GM21786 (cell line): ENCODE measurements at regions not wholly inside any gene's neighbourhood (a gene's known extent, or its start where the extent isn't known, plus 50 kb on each side); places are given as distances from the start of the nearest gene placed in this dataset.
A peak's percentile ranks its signal among the peaks of the same experiment; 100 is the strongest.
"Not testable (repeated sequence)": the region's sequence is repeated elsewhere in the genome, so short reads cannot be mapped to it uniquely, and the experiment has no call there.

Experiments
- ATAC-seq: cut with Tn5 transposase; IDR thresholded peaks from one replicate; pipeline ENCODE4 v1.9.1; 2021; ENCODE audit not compliant: unreplicated experiment

GRCh38 chr12:92242907-92243306, 97.3 kb upstream of the BTG1 start:
- no peak for ATAC-seq

DNA sequence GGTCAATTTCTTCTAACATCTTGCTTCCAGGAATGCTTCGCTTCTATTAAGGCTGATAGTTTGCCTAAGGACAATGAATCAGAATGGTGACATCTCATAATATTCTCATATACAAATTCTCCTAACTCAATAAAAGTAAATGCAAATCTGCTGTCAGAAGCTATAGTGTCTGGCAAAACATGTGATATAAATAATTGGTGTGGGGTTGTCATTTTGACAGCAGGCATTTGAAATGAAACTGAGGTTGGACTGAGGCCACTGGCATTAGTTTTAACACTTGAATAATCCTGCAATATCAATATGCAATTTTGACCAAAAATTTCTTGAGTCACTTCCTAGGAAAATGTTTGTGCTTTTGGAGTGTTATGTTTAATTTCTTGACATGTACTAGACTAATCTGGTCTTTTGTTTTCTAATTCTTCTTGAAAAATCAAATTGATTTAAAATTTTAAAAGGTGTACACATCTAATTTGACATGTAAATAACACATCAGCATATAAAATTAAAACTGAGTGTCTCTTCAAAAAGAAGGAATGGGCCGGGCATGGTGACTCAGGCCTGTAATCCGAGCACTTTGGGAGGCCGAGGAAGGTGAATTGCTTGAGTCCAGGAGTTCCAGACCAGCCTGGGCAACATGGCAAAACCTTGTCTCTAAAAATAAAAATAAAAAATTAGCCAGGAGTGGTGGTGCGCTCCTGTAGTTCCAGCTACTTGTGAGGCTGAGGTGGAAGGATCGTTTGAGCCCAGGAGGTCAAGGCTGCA, 92.3 kb upstream of the BTG1 start:
- ATAC-seq, result no peak

DNA sequence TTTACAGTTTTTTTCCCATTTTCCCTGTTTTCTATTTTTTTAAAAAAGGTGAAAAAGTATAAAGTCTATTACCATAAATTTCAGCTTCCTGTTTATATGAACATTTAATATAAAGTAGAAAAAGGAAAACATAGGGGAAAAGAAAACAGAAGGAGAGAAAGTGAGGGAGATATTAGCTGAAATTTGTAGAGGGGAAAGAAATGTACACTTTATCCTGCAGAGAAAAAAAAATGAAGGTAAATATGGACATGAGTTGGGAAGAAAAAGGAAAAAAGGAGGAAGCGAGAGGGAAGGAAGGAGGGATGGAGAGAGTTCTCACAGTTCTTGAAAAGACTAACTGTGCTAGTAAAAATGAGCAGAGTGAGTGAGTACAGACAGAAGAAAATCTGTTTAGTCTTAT, 91.6 kb upstream of the BTG1 start:
- no peak for ATAC-seq

GRCh38 chr12:92235703-92236472, 90.2 kb upstream of the BTG1 start:
- no peak for ATAC-seq

DNA sequence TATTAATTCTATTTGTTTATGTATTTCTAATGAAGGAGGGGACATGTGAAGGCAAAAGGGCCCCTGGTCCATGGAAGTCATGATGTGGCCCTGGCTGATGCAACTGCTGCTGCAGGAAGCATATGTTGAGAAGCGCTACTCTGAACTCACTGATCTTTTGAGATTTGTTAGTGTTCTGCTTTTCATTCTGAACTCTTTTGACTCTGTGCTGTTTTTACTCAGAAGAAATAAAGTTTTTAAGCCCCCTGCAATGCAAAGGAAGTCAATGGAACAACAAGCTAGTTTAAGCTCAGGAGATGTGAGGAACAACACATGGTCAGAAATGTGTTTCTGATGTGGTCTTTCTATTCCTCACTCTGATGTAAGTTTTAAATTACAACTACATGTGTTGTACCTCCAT, 88.9 kb upstream of the BTG1 start:
- ATAC-seq, result no peak

- no peak for ATAC-seq
Observed at GRCh38 chr12:92233346-92234015, 87.8 kb upstream of the BTG1 start.

- ATAC-seq, result not testable (repeated sequence)
Observed at GRCh38 chr12:92232371-92232932, 86.8 kb upstream of the BTG1 start.

DNA sequence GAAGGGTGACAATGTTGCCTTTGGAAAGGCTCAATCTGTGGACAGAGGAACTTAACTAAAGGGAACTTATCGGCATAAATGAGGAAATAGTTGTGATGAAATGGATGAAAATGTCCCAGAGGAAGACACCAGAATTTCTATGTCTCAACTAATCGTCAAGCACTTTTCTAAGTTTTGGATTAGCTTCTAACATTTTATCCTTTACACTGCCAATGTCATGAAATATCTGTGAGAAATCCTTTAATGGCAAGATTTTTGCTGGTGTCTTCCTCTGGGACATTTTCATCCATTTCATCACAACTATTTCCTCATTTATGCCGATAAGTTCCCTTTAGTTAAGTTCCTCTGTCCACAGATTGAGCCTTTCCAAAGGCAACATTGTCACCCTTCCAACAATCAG, 86.3 kb upstream of the BTG1 start:
- ATAC-seq, result not testable (repeated sequence)

- not testable (repeated sequence) for ATAC-seq
Observed at GRCh38 chr12:92231532-92231931, 85.9 kb upstream of the BTG1 start.

- ATAC-seq, result no peak
Observed at GRCh38 chr12:92229381-92229780, 83.7 kb upstream of the BTG1 start.

- ATAC-seq, result no peak
Observed at GRCh38 chr12:92226961-92227360, 81.3 kb upstream of the BTG1 start.

- no peak for ATAC-seq
Observed at GRCh38 chr12:92226071-92226661, 80.5 kb upstream of the BTG1 start.

- no peak for ATAC-seq
Observed at GRCh38 chr12:92224685-92225331, 79.2 kb upstream of the BTG1 start.

- no peak for ATAC-seq
Observed at GRCh38 chr12:92223481-92223880, 77.8 kb upstream of the BTG1 start.

GRCh38 chr12:92221656-92222315, 76.1 kb upstream of the BTG1 start:
- ATAC-seq, result no peak

GRCh38 chr12:92218394-92219077, 72.9 kb upstream of the BTG1 start:
- peak; percentile 55 for ATAC-seq

DNA sequence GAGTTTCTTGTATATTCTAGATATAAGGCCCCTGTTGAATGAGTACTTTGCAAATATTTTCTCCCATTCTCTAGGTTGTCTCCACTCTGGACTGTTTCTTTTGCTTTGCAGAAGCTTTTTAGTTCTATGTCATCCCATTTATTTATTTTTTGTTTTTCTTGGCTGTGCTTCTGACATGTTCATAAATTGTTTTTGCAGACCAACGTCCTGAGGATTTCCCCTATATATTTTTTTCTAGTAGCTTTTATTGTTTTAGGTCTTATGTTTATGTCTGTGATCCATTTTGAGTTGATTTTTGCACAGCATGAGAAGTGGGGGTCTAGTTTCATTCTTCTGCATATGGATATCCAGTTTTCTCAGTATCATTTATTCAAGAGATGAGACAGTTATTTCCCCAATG, 70.4 kb upstream of the BTG1 start:
- ATAC-seq, result no peak

- no peak for ATAC-seq
Observed at GRCh38 chr12:92215358-92215757, 69.7 kb upstream of the BTG1 start.

GRCh38 chr12:92213166-92213565, 67.5 kb upstream of the BTG1 start:
- no peak for ATAC-seq

GRCh38 chr12:92210071-92210470, 64.4 kb upstream of the BTG1 start:
- ATAC-seq, result no peak
